NT2/D1 (cell line): ENCODE measurements at regions not wholly inside any gene's neighbourhood (a gene's known extent, or its start where the extent isn't known, plus 50 kb on each side); places are given as distances from the start of the nearest gene placed in this dataset.

Experiments
- SUZ12 ChIP-seq: IDR thresholded peaks from 2 replicates; pipeline ENCODE4 v1.6.1; 2011; ENCODE audit not compliant: insufficient read length, insufficient read depth; ENCODE audit errors: extremely low read depth
- YY1 ChIP-seq: IDR thresholded peaks from 2 replicates; pipeline ENCODE4 v1.6.1; 2011; ENCODE audit not compliant: insufficient read length, insufficient read depth
- ZNF274 ChIP-seq: IDR thresholded peaks from 2 replicates; pipeline ENCODE4 v1.6.1; 2011; ENCODE audit warnings: mild to moderate bottlenecking, low read depth, low read length

- TF ChIP-seq YY1 (no peak), SUZ12 (no peak), ZNF274 (no peak)
Observed at GRCh38 chr1:221106616-221107015, 227.4 kb downstream of the HLX start.
